ENCODE measurements at regions not wholly inside any gene's neighbourhood (a gene's known extent, or its start where the extent isn't known, plus 50 kb on each side); places are given as distances from the start of the nearest gene placed in this dataset.

GRCh38 chr2:12343141-12343540 is 373.6 kb upstream of the TRIB2 start:
- Histone ChIP-seq H3K36me3 (ENCODE audit: insufficient read depth, low read depth, low read length) (no peaks in the 10 kb centered on the region), H3K4me3 (ENCODE audit: low read length) (no peak overlapping the region), H3K27me3 (ENCODE audit: insufficient read depth, low read length) (no peaks in the 10 kb centered on the region), H3K4me1 (ENCODE audit: insufficient read depth, low read length) (no peaks in the 10 kb centered on the region), H3K9ac (ENCODE audit: low read depth, low read length) (no peak overlapping the region), H3K27ac (ENCODE audit: low read length) (no peak overlapping the region), H3K9me3 (ENCODE audit: insufficient read depth, low read depth, low read length) (no peaks in the 10 kb centered on the region)

DNA sequence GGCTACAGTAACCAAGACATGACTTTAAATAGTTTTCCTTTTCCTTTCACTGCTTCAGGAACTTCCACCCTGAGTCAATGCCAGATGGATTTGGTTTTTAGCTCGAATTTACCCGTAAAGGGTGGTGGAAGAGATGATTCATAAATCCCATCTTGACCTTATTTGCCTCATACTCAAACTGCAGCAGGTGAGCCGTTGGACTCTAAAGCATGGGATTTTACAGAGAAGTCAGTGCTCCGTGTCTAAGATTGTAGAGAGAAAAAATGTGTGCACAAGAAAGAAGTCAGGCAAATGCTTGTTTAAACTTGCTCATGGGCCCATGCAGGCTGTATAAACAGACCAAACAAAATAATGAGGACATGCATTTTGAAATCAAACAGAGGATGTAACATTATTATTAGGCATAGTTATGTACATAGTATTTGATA is 369.7 kb upstream of the TRIB2 start:
- Histone ChIP-seq H3K27ac (ENCODE audit: low read length) (no peak overlapping the region), H3K9ac (ENCODE audit: low read depth, low read length) (no peak overlapping the region), H3K27me3 (ENCODE audit: insufficient read depth, low read length) (no peaks in the 10 kb centered on the region), H3K4me1 (ENCODE audit: insufficient read depth, low read length) (no peaks in the 10 kb centered on the region), H3K4me3 (ENCODE audit: low read length) (no peak overlapping the region), H3K36me3 (ENCODE audit: insufficient read depth, low read depth, low read length) (no peaks in the 10 kb centered on the region), H3K9me3 (ENCODE audit: insufficient read depth, low read depth, low read length) (no peaks in the 10 kb centered on the region)

DNA sequence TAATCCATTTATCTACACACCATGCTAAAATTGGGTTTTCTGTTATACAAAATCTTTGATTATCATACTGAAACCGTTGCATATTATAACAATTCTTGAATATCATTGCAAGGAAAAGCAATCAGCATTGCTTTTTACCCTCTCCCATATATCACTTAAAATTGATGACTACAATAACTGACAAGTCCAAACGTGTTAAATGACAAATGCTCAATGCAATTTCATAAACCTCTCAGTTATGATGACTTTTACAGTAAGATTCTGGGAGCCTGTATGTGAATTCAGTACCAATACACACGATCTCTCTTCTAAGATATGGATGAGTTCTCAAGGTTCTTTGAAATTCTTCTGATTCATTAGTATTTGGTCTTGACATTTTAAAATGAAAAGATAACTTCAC is 368.5 kb upstream of the TRIB2 start:
- H3K9ac ChIP-seq (ENCODE audit: low read depth, low read length) = no peak overlapping the region
- H3K4me1 ChIP-seq (ENCODE audit: insufficient read depth, low read length) = no peaks in the 10 kb centered on the region
- no peak overlapping the region for H3K27ac ChIP-seq (ENCODE audit: low read length)
- H3K36me3 ChIP-seq (ENCODE audit: insufficient read depth, low read depth, low read length) = no peaks in the 10 kb centered on the region
- no peaks in the 10 kb centered on the region for H3K27me3 ChIP-seq (ENCODE audit: insufficient read depth, low read length)
- no peak overlapping the region for H3K4me3 ChIP-seq (ENCODE audit: low read length)
- no peaks in the 10 kb centered on the region for H3K9me3 ChIP-seq (ENCODE audit: insufficient read depth, low read depth, low read length)

- no peak overlapping the region for H3K9ac ChIP-seq (ENCODE audit: low read depth, low read length)
- H3K27ac ChIP-seq (ENCODE audit: low read length) = no peak overlapping the region
- H3K36me3 ChIP-seq (ENCODE audit: insufficient read depth, low read depth, low read length) = no peaks in the 10 kb centered on the region
- no peak overlapping the region for H3K4me3 ChIP-seq (ENCODE audit: low read length)
- no peaks in the 10 kb centered on the region for H3K9me3 ChIP-seq (ENCODE audit: insufficient read depth, low read depth, low read length)
- H3K4me1 ChIP-seq (ENCODE audit: insufficient read depth, low read length) = no peaks in the 10 kb centered on the region
- H3K27me3 ChIP-seq (ENCODE audit: insufficient read depth, low read length) = no peaks in the 10 kb centered on the region
These were observed 365.9 kb upstream of the TRIB2 start for GRCh38 chr2:12350821-12351220.

- Histone ChIP-seq H3K9me3 (ENCODE audit: insufficient read depth, low read depth, low read length) (no peaks in the 10 kb centered on the region), H3K27ac (ENCODE audit: low read length) (no peak overlapping the region), H3K27me3 (ENCODE audit: insufficient read depth, low read length) (no peaks in the 10 kb centered on the region), H3K4me3 (ENCODE audit: low read length) (no peak overlapping the region), H3K9ac (ENCODE audit: low read depth, low read length) (no peak overlapping the region), H3K36me3 (ENCODE audit: insufficient read depth, low read depth, low read length) (no peaks in the 10 kb centered on the region), H3K4me1 (ENCODE audit: insufficient read depth, low read length) (no peaks in the 10 kb centered on the region)
These were observed 363.8 kb upstream of the TRIB2 start for GRCh38 chr2:12352889-12353288.

GRCh38 chr2:12361506-12361905 is 355.2 kb upstream of the TRIB2 start:
- H3K4me1 ChIP-seq (ENCODE audit: insufficient read depth, low read length) = no peaks in the 10 kb centered on the region
- no peaks in the 10 kb centered on the region for H3K9me3 ChIP-seq (ENCODE audit: insufficient read depth, low read depth, low read length)
- no peak overlapping the region for H3K9ac ChIP-seq (ENCODE audit: low read depth, low read length)
- H3K27ac ChIP-seq (ENCODE audit: low read length) = no peak overlapping the region
- no peaks in the 10 kb centered on the region for H3K27me3 ChIP-seq (ENCODE audit: insufficient read depth, low read length)
- no peak overlapping the region for H3K4me3 ChIP-seq (ENCODE audit: low read length)
- H3K36me3 ChIP-seq (ENCODE audit: insufficient read depth, low read depth, low read length) = no peaks in the 10 kb centered on the region

DNA sequence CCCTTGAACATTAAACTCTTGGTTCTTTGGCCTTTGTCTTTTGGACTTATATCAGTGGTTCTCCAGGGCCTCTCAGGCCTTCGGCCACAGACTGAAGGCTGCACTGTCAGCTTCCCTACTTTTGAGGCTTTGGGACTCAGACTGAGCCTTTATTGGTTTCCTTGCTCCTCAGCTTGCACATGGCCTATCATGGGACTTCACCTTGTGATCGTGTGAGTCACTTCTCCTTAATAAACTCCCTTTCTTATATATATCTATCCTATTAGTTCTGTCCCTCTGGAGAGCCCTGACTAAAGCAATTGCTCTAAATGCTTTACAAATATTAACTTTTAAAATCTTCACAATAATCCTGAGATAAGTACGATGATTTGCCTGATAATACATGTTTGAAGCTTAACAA is 353.6 kb upstream of the TRIB2 start:
- H3K4me3 ChIP-seq (ENCODE audit: low read length) = no peak overlapping the region
- H3K27me3 ChIP-seq (ENCODE audit: insufficient read depth, low read length) = no peaks in the 10 kb centered on the region
- H3K9me3 ChIP-seq (ENCODE audit: insufficient read depth, low read depth, low read length) = no peaks in the 10 kb centered on the region
- no peaks in the 10 kb centered on the region for H3K36me3 ChIP-seq (ENCODE audit: insufficient read depth, low read depth, low read length)
- no peaks in the 10 kb centered on the region for H3K4me1 ChIP-seq (ENCODE audit: insufficient read depth, low read length)
- H3K27ac ChIP-seq (ENCODE audit: low read length) = no peak overlapping the region
- no peak overlapping the region for H3K9ac ChIP-seq (ENCODE audit: low read depth, low read length)

- H3K4me1 ChIP-seq (ENCODE audit: insufficient read depth, low read length) = no peaks in the 10 kb centered on the region
- H3K9ac ChIP-seq (ENCODE audit: low read depth, low read length) = no peak overlapping the region
- no peaks in the 10 kb centered on the region for H3K9me3 ChIP-seq (ENCODE audit: insufficient read depth, low read depth, low read length)
These were observed 353.2 kb upstream of the TRIB2 start for GRCh38 chr2:12363569-12363968.

GRCh38 chr2:12369566-12369965 is 347.2 kb upstream of the TRIB2 start:
- Histone ChIP-seq H3K27ac (ENCODE audit: low read length) (no peak overlapping the region), H3K4me1 (ENCODE audit: insufficient read depth, low read length) (no peaks in the 10 kb centered on the region), H3K4me3 (ENCODE audit: low read length) (no peak overlapping the region), H3K36me3 (ENCODE audit: insufficient read depth, low read depth, low read length) (no peaks in the 10 kb centered on the region), H3K9me3 (ENCODE audit: insufficient read depth, low read depth, low read length) (no peaks in the 10 kb centered on the region), H3K27me3 (ENCODE audit: insufficient read depth, low read length) (no peaks in the 10 kb centered on the region), H3K9ac (ENCODE audit: low read depth, low read length) (no peak overlapping the region)

More at GRCh38 chr2:12363569-12363968, 353.2 kb upstream of the TRIB2 start:
- Histone ChIP-seq H3K36me3 (ENCODE audit: insufficient read depth, low read depth, low read length) (no peaks in the 10 kb centered on the region), H3K4me3 (ENCODE audit: low read length) (no peak overlapping the region), H3K27ac (ENCODE audit: low read length) (no peak overlapping the region), H3K27me3 (ENCODE audit: insufficient read depth, low read length) (no peaks in the 10 kb centered on the region)

GRCh38 chr2:12376025-12376424 is 340.7 kb upstream of the TRIB2 start:
- Histone ChIP-seq H3K9me3 (ENCODE audit: insufficient read depth, low read depth, low read length) (no peaks in the 10 kb centered on the region), H3K4me1 (ENCODE audit: insufficient read depth, low read length) (peaks cover under 1% of the 10 kb centered on the region; the same call in 1 of the 2 replicates), H3K27me3 (ENCODE audit: insufficient read depth, low read length) (no peaks in the 10 kb centered on the region), H3K4me3 (ENCODE audit: low read length) (no peak overlapping the region), H3K27ac (ENCODE audit: low read length) (no peak overlapping the region), H3K36me3 (ENCODE audit: insufficient read depth, low read depth, low read length) (no peaks in the 10 kb centered on the region), H3K9ac (ENCODE audit: low read depth, low read length) (no peak overlapping the region)

- Histone ChIP-seq H3K27me3 (ENCODE audit: insufficient read depth, low read length) (no peaks in the 10 kb centered on the region), H3K27ac (ENCODE audit: low read length) (no peak overlapping the region), H3K9ac (ENCODE audit: low read depth, low read length) (no peak overlapping the region), H3K4me1 (ENCODE audit: insufficient read depth, low read length) (peaks cover 14% of the 10 kb centered on the region), H3K9me3 (ENCODE audit: insufficient read depth, low read depth, low read length) (no peaks in the 10 kb centered on the region), H3K36me3 (ENCODE audit: insufficient read depth, low read depth, low read length) (no peaks in the 10 kb centered on the region), H3K4me3 (ENCODE audit: low read length) (no peak overlapping the region)
These were observed 337.6 kb upstream of the TRIB2 start for GRCh38 chr2:12379143-12379542.

DNA sequence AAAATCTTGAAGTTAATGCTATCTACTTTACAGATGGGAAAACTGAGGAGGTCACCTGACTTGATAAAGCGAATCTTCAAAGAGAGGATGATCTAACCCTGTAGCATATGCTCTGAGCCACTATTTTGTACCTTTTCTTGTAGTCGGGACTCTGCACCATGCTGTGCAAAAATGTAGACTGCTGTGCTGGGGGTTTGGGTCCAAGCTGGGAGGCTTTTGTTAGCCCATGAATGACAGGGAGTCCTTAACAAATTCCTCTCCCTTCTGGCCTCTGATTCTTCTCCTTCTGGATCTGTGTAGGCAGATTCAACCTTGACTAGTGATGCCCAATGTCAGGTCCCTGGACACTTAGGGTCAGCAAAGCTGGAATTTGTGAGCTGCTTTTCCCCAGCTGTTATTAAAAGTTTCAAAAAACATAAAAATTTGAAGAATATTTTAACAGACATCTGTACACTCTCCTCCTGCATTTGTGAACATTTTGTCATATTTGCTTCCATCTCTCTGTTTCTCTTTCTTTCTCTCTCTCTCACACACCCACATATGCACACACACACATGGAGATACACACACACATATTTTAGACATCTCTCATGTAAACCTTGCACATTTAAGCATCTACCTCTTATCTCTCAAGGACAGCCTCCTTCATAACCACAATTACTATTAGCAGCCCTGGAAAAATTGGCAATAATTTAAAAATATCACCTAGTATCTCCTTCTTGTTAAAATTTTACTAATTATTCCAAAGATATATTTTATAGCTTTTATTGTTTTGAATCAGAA is 335.0 kb upstream of the TRIB2 start:
- Histone ChIP-seq H3K4me1 (ENCODE audit: insufficient read depth, low read length) (peaks cover 14% of the 10 kb centered on the region), H3K36me3 (ENCODE audit: insufficient read depth, low read depth, low read length) (no peaks in the 10 kb centered on the region), H3K27ac (ENCODE audit: low read length) (no peak overlapping the region), H3K27me3 (ENCODE audit: insufficient read depth, low read length) (no peaks in the 10 kb centered on the region), H3K9ac (ENCODE audit: low read depth, low read length) (no peak overlapping the region; the same call in 1 of the 2 replicates), H3K4me3 (ENCODE audit: low read length) (no peak overlapping the region), H3K9me3 (ENCODE audit: insufficient read depth, low read depth, low read length) (no peaks in the 10 kb centered on the region)
